ENCODE measurements at regions not wholly inside any gene's neighbourhood (a gene's known extent, or its start where the extent isn't known, plus 50 kb on each side); places are given as distances from the start of the nearest gene placed in this dataset.
"Not testable (repeated sequence)": the region's sequence is repeated elsewhere in the genome, so short reads cannot be mapped to it uniquely, and the experiment has no call there.

DNA sequence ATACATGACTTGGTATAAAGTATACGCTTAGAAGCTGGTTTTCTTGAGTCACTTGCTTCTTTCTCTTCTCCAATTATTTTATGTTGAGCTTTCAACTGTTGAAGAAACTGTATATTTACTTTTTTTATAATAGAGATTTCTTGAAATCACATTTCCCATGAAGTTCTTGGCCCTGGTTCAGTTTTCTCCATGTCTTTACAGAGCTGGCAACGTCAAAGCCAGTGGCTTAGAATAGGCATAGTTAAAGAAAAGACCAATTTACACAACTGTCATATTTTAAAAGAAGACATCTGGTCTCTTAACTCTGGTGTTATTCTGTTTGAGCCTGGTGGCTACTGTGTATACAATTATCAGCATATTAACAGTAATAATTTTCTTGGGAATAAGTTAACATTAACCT is 1249.3 kb downstream of the CDH12 start:
- DNase-seq, result no peak

DNA sequence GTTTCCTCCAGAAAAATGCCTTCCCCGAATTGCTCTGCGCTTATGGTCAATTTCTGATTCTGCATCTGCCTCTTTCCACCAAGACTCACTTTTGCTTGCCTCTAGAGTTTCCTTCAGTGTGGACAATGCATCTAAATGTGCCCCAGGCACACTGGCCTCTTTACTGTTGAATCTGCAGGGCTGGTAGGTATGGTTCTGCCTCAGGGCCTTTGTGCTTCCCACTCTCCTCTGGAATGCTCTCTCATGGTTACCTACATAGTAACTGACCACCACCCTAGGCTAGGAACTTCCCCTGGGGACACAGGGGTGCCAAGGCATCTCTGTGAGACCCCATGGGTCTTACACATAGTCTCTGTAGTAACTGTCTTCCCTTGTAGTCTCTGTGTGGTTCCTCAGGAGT is 1258.6 kb downstream of the CDH12 start:
- DNase-seq, result no peak

DNA sequence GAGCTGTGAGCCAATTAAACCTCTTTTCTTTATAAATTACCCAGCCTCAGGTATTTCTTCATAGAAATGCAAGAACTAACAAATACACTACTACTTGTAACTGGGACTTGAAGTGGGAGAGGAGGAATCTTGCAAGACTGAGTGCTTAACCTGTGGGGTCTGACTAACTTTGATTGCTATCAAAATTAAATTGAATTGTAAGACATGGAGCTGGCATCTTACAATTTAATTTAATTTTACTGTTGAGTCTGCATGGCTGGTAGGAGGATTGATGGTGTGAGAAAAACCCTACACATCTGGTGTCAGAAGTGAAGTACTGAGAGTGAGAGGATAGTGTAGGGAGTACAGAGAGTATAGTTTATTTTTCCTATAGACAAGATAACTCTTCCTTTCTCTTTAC is 1259.9 kb downstream of the CDH12 start:
- no peak for DNase-seq

DNA sequence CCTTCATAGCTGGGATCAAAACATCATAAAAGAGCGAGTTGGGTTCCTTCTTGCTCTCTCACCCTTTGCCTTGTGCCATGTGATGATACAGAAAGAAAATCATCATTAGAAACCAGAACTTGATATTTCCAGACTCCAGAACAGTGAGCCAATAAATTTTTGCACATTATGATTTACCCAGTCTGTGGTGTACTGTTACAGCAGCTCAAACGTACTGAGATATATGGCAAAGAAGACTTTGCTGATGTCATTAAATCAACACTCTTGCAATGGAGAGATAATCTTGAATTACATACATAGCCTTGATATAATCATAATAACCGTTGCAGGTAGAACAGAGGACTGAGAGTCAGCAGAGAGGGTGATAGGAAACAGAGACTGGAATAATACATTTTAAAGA is 1271.6 kb downstream of the CDH12 start:
- DNase-seq, result no peak

DNA sequence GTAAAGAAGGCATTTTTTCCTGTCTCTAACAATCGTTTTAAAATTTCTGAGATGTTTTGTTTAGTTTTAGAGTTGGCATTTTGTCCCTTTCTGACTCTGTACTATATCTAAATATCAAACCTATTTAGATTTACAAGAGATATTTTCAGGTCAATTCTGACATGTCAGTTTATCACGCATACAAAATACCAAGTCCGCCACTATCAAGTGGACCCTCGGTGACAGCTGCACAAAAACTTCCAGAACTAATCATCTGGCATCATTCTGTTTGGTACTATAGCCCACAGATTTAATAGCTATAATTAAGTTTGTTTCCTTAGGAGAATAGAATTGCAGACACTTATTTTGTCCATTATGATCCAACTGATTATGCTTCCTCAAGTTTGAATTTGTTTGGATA is 1278.2 kb downstream of the CDH12 start:
- DNase-seq, result no peak

DNA sequence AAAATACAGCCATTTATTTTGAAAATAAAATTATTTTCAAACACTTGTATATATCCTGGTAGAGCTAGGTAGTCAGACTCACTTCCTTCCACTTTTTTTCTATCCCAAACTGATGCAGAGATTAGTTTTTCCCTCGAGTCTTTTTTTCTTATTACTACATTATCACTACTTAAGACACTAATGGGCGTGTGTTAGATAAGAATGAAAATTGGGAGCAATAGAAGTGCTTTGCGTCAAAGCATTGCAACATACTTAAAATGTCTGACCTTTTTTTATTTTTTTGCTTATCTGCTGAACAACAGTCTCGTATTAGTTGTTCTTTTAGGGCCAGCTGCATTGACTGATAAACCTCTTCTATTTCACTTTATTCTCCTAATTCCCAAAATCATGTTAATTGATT is 1278.7 kb downstream of the CDH12 start:
- no peak for DNase-seq

DNA sequence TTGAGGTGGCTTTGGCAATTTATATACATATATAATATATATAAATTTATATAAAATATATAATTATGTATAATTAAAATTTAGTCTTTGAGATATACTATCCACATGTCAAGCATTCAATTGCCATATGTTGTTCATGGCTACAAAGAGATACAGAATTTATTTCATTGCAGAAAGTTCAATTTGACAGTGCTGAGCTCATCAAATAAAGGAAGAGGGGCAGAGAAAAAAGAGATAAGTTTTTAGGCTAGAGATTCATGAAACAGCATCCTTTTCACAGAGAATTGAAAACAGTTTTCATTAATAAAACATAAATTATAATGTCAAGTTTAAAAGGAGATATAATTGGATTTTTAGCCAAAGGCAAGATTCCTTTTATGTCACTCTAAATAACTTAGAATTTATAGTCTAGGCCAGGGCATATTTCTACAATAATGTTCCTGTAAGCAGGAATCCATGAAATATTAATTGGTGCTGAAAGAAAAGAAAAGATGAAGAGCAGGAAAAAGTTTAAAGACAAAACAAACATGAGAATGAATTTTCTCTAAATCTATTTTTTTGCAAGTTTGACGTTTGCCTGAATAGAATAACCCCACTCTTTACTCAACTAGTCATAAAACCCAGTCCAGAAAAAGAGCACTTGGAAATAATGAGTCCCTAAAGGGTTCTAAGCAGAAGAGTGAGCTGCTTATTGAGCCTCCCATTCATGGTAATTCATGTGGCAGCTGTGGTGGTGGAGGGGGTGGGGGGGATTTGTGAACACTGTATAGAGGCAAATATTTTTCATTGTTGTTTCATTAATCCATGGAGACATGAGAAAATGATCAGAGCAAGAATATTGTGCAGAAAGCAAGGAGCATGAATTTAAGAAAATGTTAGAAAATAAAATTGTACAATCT is 1279.5 kb downstream of the CDH12 start:
- no peak for DNase-seq

DNA sequence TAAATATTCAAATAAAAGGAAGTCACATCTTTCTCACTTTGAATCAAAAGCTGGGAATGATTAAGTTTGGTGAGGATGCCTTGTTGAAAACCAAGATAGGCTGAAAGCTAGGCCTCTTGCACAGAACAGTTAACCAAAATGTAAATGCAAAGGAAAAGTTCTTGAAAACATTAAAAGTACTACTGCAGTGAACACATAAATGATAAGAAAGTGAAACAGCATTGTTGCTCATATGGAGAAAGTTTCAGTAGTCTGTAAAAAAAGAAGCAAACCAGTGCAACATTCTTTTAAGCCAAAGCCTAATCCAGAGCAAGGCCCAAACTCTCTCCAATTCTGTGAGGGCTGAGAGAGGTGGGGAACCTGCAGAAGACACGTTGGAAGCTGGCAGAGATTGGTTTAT is 1281.9 kb downstream of the CDH12 start:
- not testable (repeated sequence) for DNase-seq

DNA sequence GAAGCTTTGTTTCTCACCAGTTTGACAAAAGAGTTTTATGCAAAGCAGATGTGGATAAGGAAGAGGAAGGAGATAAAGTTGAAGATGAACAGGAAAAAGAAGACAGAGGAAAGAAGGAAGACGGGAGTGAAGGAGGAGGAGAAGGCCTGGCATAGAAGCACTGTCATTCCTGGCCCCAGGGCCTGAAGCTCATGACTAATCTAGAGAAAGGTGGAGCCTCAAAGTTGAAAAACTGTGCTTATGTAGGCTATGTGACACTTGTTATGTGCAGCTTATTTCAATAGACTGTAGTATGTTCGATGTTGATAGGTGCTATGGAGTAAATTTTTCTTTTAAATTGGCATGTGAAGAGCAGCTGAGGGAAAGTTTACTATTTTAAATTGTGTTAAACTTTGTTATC is 1294.0 kb downstream of the CDH12 start:
- DNase-seq, result peak; percentile 2

DNA sequence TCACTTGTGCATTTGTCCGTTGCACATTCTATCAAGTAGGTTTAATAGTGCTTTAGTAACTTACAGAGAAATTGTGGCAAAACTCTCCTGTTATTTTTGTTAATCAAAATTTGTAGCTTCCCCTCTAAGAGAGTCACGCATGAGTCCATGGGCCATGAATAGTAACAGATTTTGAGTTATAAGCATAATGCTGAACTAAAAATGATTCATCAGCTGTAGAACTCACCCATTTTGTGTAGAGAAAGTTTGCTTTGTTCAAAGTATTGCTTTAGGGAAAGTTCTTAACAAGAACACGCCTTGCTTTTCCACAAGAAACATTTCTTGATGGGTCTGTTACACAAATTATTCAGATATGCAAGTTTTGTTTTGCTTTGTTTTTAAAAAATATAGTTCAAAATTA is 1300.9 kb downstream of the CDH12 start:
- DNase-seq, result not testable (repeated sequence)

DNA sequence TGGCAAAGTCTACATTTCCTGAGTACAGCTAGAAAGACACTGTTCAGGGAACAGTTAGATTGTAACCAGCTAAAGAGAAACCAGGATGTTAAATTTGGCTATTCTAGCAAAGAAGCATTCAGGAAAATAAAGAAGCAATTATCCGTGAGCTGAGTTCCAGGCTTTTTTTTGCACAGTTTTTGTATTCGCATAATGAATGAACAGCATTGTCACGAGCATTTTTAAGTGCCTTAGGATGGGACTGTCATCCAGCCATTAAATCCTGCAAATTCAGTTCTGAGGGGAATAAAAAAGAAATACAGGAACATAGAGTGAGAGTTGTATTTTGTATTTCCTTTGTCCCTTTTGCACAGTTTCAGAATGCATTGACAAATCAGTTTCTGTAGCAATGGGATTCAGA is 1302.2 kb downstream of the CDH12 start:
- not testable (repeated sequence) for DNase-seq

DNA sequence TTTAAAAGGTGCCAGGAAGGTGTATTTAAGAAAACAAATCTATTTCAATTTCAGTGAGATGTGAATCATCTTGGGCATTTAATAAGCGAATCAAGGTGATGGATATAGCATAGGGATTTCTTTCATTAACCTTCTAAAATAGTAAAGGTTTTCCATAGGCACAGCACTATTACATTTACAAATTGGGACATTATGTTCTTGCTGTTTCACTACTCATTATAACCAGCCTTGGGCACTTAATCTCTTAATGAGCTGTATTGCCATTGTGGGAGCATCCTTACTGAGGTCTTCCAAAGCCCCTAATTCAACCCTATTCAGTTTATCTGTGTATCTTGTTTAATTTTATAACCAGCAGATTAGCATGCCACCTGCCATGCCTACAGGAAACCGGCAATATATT is 1305.5 kb downstream of the CDH12 start:
- DNase-seq, result not testable (repeated sequence)

DNA sequence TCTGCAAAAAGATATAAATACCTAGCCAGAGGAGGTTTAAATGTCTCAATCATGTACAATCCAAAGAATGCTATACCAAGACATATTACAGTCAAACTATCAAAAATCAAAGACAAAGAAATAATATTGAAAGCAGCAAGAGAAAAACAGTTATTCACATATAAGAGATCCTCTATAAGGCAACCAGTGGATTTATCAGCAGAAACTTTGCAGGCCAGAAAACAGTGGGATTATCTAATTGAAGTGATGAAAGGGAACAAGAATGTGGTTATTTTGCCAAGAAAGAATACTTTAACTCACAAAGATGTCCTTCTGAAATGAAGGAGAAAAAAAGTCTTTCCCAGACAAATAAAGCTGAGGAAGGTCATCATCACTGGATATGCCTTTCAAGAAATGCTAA is 1318.0 kb downstream of the CDH12 start:
- DNase-seq, result peak; percentile 46

DNA sequence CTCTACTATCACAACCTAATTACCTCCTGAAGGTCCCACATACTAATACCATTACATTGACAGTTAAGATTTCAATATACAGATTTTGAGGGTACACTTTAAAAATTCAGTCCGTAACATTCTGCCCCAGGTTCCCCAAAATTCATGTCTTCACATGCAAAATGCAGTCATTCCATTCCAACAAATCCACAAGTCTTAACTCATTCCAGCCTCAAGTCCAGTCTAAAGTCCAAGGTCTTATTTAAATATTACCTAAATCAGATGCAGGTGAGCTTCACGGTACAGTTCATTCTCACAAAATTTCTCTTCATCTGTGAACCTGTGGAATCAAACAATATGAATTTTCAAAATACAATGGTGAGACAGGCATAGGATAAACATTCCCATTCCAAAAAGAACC is 1332.0 kb downstream of the CDH12 start:
- DNase-seq, result not testable (repeated sequence)

DNA sequence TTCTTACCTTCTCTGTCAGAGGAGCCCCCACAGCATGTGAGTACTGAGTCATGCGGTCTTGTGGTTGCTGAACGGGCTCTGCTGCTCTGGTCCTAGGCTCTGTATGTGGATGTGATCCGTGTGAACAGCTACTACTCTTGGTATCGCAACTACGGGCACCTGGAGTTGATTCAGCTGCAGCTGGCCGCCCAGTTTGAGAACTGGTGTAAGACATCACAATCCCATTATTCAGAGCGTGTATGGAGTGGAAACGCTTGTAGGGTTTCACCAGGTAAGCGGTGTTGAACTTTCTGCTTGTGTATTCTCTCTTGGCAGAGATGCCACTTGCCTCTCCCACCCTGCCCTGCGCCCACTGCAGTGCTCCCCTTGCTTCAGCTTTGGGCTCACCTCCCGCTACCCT is 1356.2 kb downstream of the CDH12 start:
- DNase-seq, result not testable (repeated sequence)

DNA sequence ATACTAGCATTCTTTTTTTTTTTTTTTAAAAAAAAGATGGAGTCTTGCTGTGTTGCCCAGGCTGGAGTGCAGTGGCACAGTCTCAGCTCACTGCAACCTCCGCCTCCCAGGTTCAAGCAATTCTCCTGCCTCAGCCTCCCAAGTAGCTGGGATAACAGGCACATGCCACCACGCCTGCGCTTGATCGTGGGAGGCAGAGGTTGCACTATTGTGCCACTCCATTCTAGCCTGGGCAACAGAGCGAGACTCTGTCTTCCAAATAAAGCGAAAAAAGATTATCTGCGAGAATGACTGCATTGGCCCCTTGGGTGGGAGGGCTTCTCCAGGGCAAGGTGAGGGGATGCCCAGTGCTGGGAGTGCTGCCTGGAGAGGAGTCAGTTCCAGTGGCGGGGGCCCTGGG is 1357.1 kb downstream of the CDH12 start:
- DNase-seq, result not testable (repeated sequence)

DNA sequence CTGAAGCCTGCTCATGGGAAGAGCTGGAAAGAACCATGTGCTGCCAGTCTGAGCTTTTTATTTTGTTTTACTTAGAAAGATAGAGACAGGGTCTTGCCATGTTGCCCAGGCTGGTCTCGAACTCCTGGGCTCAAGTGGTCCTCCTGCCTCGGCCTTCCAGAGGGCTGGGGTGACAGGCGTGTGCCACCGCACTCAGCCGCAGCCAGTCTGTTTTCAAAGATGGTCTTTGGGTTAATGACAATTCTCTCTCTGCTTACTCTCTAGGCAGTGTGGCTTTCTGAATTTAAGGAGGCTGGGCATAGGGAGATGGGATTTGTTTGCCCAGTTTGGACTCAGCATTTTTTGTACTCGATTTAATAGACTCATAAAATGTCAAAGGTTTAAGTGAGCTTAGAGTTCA is 1357.9 kb downstream of the CDH12 start:
- not testable (repeated sequence) for DNase-seq

DNA sequence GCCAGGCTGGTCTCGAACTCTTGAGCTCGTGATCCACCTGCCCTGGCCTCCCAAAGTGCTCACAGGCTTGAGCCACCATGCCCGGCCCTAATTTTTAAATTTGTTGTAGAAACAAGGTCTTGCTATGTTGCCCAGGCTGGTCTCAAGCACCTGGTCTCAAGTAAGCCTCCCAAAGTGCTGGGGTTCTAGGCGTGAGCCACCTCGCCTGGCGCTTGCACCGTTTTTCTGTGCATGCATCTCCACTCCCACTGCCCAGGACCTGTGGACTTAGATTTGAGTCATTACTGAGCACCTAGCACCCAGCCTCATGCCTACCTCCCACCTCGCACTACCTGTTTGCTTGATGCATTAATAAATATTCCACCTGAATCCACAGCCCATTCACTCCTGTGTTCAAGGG is 1359.1 kb downstream of the CDH12 start:
- not testable (repeated sequence) for DNase-seq

DNA sequence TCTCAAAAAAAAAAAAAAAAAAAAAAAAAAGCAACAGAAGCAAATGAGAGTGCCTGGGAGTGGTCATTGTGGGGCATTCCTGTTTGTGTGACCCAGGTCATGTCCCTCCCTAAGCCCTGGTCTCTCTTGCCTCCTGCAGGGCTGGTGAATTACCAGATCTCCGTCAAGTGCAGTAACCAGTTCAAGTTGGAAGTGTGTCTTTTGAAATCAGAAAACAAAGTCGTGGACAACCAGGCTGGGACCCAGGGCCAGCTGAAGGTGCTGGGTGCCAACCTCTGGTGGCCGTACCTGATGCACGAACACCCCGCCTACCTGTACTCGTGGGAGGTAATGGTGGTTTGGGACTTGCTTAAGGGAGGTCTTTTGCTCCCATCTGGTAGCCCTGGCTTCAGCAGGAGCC is 1362.0 kb downstream of the CDH12 start:
- not testable (repeated sequence) for DNase-seq

DNA sequence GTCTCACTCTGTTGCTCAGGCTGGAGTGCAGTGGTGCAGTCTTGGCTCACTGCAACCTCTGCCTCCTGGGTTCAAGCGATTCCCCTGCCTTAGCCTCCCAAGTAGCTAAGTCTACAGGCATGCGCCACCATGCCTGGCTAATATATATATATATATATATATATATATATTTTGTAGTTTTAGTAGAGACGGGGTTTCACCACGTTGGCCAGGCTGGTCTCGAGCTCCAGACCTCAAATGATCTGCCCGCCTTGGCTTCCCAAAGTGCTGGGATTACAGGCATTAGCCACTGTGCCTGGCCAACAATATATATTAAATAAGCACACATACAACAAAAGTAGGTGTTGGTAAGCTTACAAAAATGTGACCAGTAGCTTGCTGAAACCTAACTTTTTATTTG is 1364.3 kb downstream of the CDH12 start:
- not testable (repeated sequence) for DNase-seq

DNA sequence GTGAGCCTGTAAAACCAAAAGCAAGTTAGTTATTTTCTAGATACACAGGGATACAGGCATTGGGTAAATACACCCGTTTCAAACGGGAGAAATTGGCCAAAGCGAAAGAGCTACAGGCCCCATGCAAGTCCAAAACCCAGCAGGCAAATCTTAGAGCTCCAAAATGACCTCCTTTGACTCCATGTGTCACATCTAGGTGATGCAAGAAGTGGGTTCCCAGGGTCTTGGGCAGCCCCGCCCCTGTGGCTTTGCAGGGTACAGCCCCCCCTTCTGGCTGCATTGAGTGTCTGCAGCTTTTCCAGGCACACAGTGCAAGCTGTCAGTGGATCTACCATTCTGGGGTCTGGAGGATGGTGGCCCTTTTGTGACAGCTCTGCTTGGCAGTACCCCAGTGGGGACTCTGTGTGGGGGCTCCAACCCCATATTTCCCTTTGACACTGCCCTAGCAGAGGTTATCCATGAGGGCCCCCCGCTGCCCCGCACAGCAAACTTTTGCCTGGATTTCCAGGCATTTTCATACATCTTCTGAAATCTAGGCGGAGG is 1367.6 kb downstream of the CDH12 start:
- not testable (repeated sequence) for DNase-seq

DNA sequence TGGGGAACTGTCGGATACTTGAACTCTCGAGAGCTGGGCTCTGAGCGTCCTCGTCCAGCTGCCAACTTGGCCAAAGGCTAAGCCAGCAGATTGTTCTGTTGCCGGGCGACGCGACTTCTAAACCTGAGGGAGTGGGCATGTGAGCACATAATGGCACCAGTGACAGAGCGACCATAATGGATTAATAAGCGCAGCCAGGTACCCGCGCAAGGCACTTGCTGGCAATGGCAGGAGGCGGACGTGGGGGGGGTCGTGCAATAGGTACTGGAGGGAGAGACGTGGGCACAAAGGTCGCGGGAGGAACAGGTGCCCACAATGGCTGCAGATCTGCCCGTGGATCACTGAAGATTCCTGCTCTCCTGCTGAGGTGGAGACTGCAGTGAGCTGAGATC is 1368.7 kb downstream of the CDH12 start:
- not testable (repeated sequence) for DNase-seq

DNA sequence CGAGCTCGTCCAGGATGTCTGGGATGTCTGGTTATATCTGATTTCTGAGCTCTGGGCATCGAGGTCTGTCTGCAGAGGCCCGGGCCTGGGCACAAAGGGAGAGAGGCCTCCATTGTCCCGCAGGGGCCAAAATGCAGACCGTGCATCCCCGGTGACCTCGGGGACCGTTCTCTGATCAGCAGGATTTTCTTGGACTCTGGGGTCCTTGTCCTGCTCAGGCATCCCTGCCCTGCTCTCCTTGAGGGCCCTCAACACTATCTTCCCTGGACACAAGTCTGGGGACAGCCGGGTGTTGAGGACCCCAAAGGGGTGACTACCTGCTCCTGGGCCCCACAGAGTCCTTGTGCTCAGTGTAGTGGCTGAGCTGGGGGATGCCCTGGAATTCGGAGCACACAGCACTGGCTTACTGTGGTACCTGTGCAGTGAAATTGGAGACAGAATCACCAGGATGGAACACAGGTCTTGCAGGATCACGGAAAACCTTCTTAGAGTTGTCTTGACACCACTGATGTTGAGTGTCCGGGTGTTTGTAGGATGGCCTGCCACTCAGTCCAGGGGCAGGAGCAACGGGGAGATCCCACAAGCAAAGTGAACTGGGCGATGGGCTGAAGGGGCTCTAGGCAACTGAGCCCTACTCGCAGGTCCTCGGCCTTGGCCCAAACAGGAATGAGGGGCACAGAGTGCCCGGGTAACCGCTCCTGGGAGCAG is 1369.2 kb downstream of the CDH12 start:
- not testable (repeated sequence) for DNase-seq
